HG03432 (cell line): ENCODE measurements at regions not wholly inside any gene's neighbourhood (a gene's known extent, or its start where the extent isn't known, plus 50 kb on each side); places are given as distances from the start of the nearest gene placed in this dataset.
"Not testable (repeated sequence)": the region's sequence is repeated elsewhere in the genome, so short reads cannot be mapped to it uniquely, and the experiment has no call there.

Source experiments
- ATAC-seq: cut with Tn5 transposase; IDR thresholded peaks from one replicate; pipeline ENCODE4 v1.9.1; 2021; ENCODE audit warnings: mild to moderate bottlenecking, moderate library complexity; ENCODE audit not compliant: unreplicated experiment

- ATAC-seq: not testable (repeated sequence)
These were observed 60.6 kb downstream of the GOLGA8T start for GRCh38 chr15:30195355-30196008.

GRCh38 chr15:30196009-30196375, 61.1 kb downstream of the GOLGA8T start:
- ATAC-seq: not testable (repeated sequence)

GRCh38 chr15:30196769-30197168, 61.9 kb downstream of the GOLGA8T start:
- ATAC-seq: not testable (repeated sequence)

GRCh38 chr15:30201517-30201916, 66.7 kb downstream of the GOLGA8T start:
- not testable (repeated sequence) for ATAC-seq

GRCh38 chr15:30213733-30214132, 78.9 kb downstream of the GOLGA8T start:
- ATAC-seq: not testable (repeated sequence)

GRCh38 chr15:30221803-30222202, 87.0 kb downstream of the GOLGA8T start:
- ATAC-seq: not testable (repeated sequence)

- not testable (repeated sequence) for ATAC-seq
These were observed 88.1 kb downstream of the GOLGA8T start for GRCh38 chr15:30222798-30223591.

GRCh38 chr15:30225233-30225891, 90.5 kb downstream of the GOLGA8T start:
- ATAC-seq: not testable (repeated sequence)

GRCh38 chr15:30261432-30262141, 126.7 kb downstream of the GOLGA8T start:
- ATAC-seq: not testable (repeated sequence)

- ATAC-seq: peak; percentile 74
These were observed 127.2 kb downstream of the GOLGA8T start for GRCh38 chr15:30262142-30262460.

- ATAC-seq: not testable (repeated sequence)
These were observed 129.1 kb downstream of the GOLGA8T start for GRCh38 chr15:30264000-30264399.

- ATAC-seq: not testable (repeated sequence)
These were observed 98.0 kb downstream of the CHRFAM7A start for GRCh38 chr15:30295150-30295844.

GRCh38 chr15:30303968-30304367, 89.4 kb downstream of the CHRFAM7A start:
- ATAC-seq: not testable (repeated sequence)
